ENCODE measurements at regions not wholly inside any gene's neighbourhood (a gene's known extent, or its start where the extent isn't known, plus 50 kb on each side); places are given as distances from the start of the nearest gene placed in this dataset.
"Not testable (repeated sequence)": the region's sequence is repeated elsewhere in the genome, so short reads cannot be mapped to it uniquely, and the experiment has no call there.

GRCh38 chr16:13835935-13836730, 83.8 kb upstream of the ERCC4 start:
- Mint-ChIP-seq H3K27me3 (ENCODE audit: low read depth) (peaks cover 16% of the 10 kb centered on the region), H3K4me1 (ENCODE audit: low read depth) (no peaks in the 10 kb centered on the region), H3K36me3 (ENCODE audit: low read depth) (no peaks in the 10 kb centered on the region), H3K9me3 (ENCODE audit: low read depth) (no peaks in the 10 kb centered on the region), H3K27ac (ENCODE audit: unreplicated experiment) (no peak overlapping the region), H3K4me3 (ENCODE audit: unreplicated experiment) (no peak overlapping the region)
- DNase-seq (ENCODE audit: low spot score) = no peak
- no peak for TF ChIP-seq CTCF (IDR thresholded peaks at IDR 0.05)

GRCh38 chr16:13838401-13839190, 81.4 kb upstream of the ERCC4 start:
- TF ChIP-seq CTCF (IDR thresholded peaks at IDR 0.05) = no peak
- Mint-ChIP-seq H3K9me3 (ENCODE audit: low read depth) (no peaks in the 10 kb centered on the region), H3K36me3 (ENCODE audit: low read depth) (no peaks in the 10 kb centered on the region), H3K27ac (ENCODE audit: unreplicated experiment) (no peak overlapping the region), H3K4me3 (ENCODE audit: unreplicated experiment) (no peak overlapping the region), H3K27me3 (ENCODE audit: low read depth) (peaks cover 15% of the 10 kb centered on the region), H3K4me1 (ENCODE audit: low read depth) (no peaks in the 10 kb centered on the region)
- no peak for DNase-seq (ENCODE audit: low spot score)

- Mint-ChIP-seq H3K27ac (ENCODE audit: unreplicated experiment) (no peak overlapping the region), H3K9me3 (ENCODE audit: low read depth) (no peaks in the 10 kb centered on the region), H3K27me3 (ENCODE audit: low read depth) (peaks cover 15% of the 10 kb centered on the region), H3K4me1 (ENCODE audit: low read depth) (no peaks in the 10 kb centered on the region), H3K4me3 (ENCODE audit: unreplicated experiment) (no peak overlapping the region), H3K36me3 (ENCODE audit: low read depth) (no peaks in the 10 kb centered on the region)
- DNase-seq (ENCODE audit: low spot score) = no peak
- TF ChIP-seq CTCF (IDR thresholded peaks at IDR 0.05) = no peak
Observed at GRCh38 chr16:13839577-13839976, 80.4 kb upstream of the ERCC4 start.

- peaks cover 5% of the 10 kb centered on the region for H3K9me3 Mint-ChIP-seq (ENCODE audit: low read depth)
- no peak for TF ChIP-seq CTCF (IDR thresholded peaks at IDR 0.05)
- no peaks in the 10 kb centered on the region for H3K36me3 Mint-ChIP-seq (ENCODE audit: low read depth)
- H3K27me3 Mint-ChIP-seq (ENCODE audit: low read depth) = peaks cover 12% of the 10 kb centered on the region
- no peak for DNase-seq (ENCODE audit: low spot score)
- H3K4me1 Mint-ChIP-seq (ENCODE audit: low read depth) = no peaks in the 10 kb centered on the region
- H3K27ac Mint-ChIP-seq (ENCODE audit: unreplicated experiment) = no peak overlapping the region
- no peak overlapping the region for H3K4me3 Mint-ChIP-seq (ENCODE audit: unreplicated experiment)
Observed at GRCh38 chr16:13845232-13845631, 74.7 kb upstream of the ERCC4 start.

- peaks cover 9% of the 10 kb centered on the region for H3K27me3 Mint-ChIP-seq (ENCODE audit: low read depth)
- no peak for DNase-seq (ENCODE audit: low spot score)
- H3K4me1 Mint-ChIP-seq (ENCODE audit: low read depth) = no peaks in the 10 kb centered on the region
- TF ChIP-seq CTCF (IDR thresholded peaks at IDR 0.05) = no peak
- H3K36me3 Mint-ChIP-seq (ENCODE audit: low read depth) = no peaks in the 10 kb centered on the region
- peaks cover 5% of the 10 kb centered on the region for H3K9me3 Mint-ChIP-seq (ENCODE audit: low read depth)
- no peak overlapping the region for H3K27ac Mint-ChIP-seq (ENCODE audit: unreplicated experiment)
- H3K4me3 Mint-ChIP-seq (ENCODE audit: unreplicated experiment) = no peak overlapping the region
Observed at GRCh38 chr16:13848795-13849194, 71.2 kb upstream of the ERCC4 start.

GRCh38 chr16:13850173-13850572, 69.8 kb upstream of the ERCC4 start:
- not testable (repeated sequence) for H3K4me3 Mint-ChIP-seq (ENCODE audit: unreplicated experiment); H3K27ac Mint-ChIP-seq (ENCODE audit: unreplicated experiment); H3K36me3 Mint-ChIP-seq (ENCODE audit: low read depth); DNase-seq (ENCODE audit: low spot score); H3K4me1 Mint-ChIP-seq (ENCODE audit: low read depth); H3K9me3 Mint-ChIP-seq (ENCODE audit: low read depth)
- peaks cover 10% of the 10 kb centered on the region for H3K27me3 Mint-ChIP-seq (ENCODE audit: low read depth)
